ENCODE measurements at regions not wholly inside any gene's neighbourhood (a gene's known extent, or its start where the extent isn't known, plus 50 kb on each side); places are given as distances from the start of the nearest gene placed in this dataset.

- TF ChIP-seq CTCF (conservative IDR thresholded peaks at IDR 0.05) (no peak), ZFX (IDR thresholded peaks at IDR 0.05) (no peak)
These were observed 566.5 kb upstream of the GNPDA2 start for GRCh38 chr4:45292844-45293243.
